ENCODE measurements at regions not wholly inside any gene's neighbourhood (a gene's known extent, or its start where the extent isn't known, plus 50 kb on each side); places are given as distances from the start of the nearest gene placed in this dataset.
"Not testable (repeated sequence)": the region's sequence is repeated elsewhere in the genome, so short reads cannot be mapped to it uniquely, and the experiment has no call there.

DNA sequence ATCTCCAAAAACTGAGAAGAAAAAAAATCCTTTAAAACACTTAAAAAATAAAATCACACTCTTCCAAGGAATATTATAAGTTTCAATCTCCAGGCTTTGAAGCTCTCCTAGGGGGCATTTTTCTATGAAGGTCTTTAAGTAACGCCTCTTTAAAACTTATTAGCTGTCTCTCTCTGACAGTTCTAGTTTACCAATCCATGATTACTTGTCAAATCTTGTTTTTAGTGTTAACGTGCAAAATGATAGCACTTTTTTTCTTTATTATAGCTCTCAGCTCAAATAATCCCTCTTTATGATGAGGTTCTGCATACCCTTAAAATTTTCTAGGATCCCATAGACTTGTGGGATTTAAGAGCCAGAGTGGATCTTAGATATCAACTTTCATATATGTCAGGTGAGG is 369.0 kb downstream of the DOK5 start:
- no peak for DNase-seq (ENCODE audit: low read depth)

DNA sequence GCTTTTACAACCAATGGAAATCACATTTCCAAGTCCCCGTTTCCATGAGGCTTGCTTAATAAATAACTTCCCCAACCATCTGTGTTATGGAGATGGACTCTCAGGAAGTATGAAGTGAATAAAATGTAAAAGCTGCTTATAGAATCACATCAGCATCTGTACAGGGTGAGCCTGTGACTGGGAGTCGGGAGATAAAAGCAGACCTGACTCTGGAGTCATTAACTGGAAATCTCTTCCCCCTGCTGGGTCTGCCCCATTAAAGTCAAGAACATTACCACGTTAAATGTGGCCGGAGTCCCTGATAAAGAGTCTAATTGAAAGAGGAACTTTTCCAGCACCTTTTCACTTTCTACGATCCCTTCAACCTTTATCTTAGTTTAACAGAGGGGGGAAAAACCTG is 368.5 kb downstream of the DOK5 start:
- DNase-seq (ENCODE audit: low read depth), result no peak

DNA sequence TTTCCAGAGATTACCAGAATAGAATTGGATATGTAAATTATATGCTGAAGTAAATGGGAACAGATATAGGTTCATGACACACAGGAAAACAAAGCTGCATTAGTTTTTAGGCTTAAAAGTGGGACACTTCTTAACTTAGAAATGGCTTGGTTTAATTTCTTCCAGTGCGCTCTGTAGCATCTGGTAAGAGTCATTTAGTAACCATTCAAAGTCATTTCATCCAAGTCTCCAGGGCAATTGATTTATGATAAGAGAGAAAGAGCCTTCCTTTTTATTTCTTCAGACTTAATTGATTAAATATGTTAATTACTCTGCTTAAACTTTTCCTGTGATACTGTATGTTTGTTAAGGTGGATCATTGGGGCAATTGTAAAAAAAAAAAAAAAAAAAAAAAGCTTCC is 368.0 kb downstream of the DOK5 start:
- no peak for DNase-seq (ENCODE audit: low read depth)

GRCh38 chr20:54839224-54839623 is 363.8 kb downstream of the DOK5 start:
- no peak for DNase-seq (ENCODE audit: low read depth)

DNA sequence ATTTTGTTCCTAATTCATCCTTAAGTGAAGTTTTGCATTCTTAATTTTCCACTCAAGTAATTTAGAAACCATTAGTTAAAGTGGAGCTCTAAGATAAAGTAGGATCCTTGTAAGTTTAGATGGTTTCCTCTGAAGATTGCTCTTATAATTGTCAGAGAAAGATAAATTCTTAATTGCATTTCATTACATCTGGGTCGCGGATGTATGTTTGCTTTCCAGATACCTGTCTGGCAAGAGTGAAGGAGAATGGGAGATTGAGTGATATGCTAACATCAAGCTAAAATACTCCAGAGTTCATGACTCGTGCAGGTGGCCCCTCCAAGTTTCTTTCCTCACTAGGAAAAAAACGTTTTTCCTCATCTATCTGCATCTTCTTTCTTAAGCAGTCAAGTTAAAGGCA is 361.8 kb downstream of the DOK5 start:
- no peak for DNase-seq (ENCODE audit: low read depth)

DNA sequence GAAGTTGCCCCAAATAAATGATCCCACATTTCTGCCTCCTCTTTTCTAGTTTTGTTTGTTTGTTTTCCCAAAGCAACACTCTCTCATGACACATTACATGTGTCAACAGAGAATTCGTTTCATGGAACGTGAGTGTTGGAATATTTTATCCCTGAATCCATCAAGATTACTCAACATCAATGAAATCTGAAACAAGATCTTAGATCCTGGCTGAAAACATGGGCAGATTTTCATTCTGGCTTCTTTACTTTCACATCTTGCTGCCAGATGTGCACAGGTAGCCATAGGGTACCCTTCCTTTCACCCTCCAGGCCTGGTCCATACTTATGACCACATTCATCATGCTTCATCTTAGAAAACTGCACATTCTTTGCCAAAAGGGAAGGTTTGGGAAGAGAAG is 347.0 kb downstream of the DOK5 start:
- DNase-seq (ENCODE audit: low read depth), result no peak

DNA sequence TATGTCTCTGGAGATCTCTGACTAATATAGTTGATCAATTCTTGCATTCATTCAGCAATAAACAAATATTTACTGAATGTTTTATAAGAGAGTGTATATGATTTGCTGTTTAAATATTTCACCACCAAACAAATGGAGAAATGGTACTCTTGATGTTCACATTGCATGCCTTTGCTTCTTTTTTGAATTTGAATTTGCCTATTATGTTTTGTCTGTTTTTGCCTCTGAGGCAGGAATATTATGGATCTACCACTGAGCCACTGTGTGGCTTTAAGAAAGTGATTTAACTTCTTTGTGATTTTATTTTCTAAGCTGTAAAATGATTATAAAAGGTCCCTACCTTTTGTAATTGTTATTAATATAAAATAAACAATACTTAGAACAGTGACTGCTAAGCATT is 345.0 kb downstream of the DOK5 start:
- no peak for DNase-seq (ENCODE audit: low read depth)

- no peak for DNase-seq (ENCODE audit: low read depth)
Observed at GRCh38 chr20:54806462-54806861, 331.1 kb downstream of the DOK5 start.

- no peak for DNase-seq (ENCODE audit: low read depth)
Observed at GRCh38 chr20:54794874-54795273, 319.5 kb downstream of the DOK5 start.

DNA sequence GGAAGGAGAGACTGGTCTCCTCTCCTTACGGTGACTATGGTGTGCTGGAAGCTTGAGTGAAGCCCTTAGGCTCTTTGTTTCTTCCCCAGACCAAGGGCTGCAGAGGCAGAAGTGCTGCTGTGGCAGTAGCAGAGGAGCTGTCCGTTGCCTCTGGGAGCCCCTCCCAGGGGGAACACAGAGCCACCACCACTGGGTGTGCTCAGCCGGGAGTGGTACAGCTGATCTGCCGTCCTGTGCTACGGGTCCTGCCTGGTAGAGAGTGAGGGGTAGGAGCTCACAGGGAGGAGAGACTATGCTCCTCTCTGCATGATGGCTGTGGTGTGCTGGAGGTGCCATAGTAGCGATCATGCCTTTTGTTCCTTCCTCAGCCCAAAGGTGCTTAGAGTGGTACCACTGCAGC is 318.7 kb downstream of the DOK5 start:
- DNase-seq (ENCODE audit: low read depth), result no peak

DNA sequence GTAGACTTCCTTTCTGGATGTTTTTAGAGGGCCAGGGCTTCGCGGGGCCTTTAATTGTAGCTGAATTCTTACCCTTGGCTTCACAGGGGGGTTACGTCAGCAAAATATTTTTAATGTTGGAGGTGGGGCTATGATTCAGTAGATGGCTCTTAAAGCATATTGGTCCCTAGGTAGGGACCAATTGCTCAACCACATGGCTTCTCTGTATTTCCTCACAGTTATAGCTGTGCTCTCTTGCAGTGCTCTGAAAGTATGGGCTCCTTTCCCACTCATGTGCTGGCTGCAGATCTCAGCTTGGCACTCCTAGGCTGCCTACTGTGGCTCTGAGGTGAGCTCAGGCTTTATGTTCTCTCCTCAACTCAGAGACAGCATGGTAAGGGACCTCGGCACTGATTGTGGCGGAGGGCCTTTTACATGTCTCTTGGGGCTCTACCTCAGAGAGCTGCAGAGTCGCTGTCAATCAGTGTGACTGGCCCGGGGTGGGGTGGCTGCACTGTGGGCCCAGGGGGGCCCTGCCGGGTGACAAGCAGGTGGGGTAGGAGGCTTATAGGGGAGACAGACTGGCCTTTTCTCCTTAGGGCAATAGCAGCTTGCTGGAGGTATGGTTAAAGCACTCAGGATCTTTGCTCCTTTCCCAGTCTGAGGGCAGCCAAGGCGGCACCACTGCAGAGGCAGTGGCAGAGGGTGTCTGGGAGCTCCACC is 318.0 kb downstream of the DOK5 start:
- no peak for DNase-seq (ENCODE audit: low read depth)

DNA sequence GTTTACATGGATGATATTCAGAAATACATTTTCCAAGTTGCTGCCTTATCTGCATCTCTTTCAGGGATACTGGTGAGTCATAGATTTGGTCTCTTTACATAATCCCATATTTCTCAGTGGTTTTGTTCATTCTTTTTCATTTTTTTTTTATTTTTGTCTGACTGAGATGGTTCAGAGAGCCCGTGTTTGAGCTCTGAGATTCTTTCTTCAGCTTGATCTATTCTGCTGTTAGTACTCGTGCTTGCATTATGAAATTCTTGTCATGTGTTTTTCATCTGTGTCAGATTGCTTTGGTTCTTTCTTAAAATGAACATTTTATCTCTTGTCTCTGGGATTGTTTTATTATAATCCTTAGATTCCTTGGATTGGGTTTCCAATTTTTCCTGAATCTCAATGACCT is 317.3 kb downstream of the DOK5 start:
- DNase-seq (ENCODE audit: low read depth), result no peak

- DNase-seq (ENCODE audit: low read depth), result not testable (repeated sequence)
Observed at GRCh38 chr20:54788260-54788659, 312.9 kb downstream of the DOK5 start.

GRCh38 chr20:54782758-54783157 is 307.4 kb downstream of the DOK5 start:
- DNase-seq (ENCODE audit: low read depth), result not testable (repeated sequence)

GRCh38 chr20:54774426-54774825 is 299.0 kb downstream of the DOK5 start:
- DNase-seq (ENCODE audit: low read depth), result no peak

- no peak for DNase-seq (ENCODE audit: low read depth)
Observed at GRCh38 chr20:54773643-54774000, 298.2 kb downstream of the DOK5 start.

DNA sequence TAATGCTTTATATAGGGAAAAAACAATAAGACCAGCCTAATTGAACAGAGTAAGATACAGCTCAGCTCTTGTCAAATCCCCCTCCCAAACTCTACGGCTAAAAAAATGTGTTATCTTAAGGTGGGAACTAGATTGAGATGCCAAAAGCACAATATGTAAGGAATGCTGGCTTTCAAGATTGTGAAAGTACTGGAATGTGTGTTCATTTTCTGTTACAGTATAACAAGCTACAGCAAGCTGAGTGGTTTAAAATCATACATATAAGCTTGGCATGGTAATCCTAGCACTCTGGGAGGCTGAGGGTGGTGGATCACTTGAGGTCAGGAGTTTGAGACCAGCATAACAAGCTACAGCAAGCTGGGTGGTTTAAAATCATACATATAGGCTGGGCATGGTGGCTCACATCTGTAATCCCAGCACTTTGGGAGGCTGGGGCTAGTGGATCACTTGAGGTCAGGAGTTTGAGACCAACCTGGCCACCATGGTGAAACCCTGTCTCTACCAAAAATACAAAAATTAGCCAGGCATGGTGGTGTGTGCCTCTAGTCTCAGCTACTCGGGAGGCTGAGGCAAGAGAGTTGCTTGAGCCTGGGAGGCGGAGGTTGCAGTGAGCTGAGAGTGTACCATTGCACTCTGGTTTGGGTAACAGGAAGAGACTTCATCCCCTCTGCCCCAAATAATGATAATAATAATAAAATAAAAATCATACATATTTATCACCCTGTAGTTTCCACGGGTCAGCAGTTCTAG is 297.7 kb downstream of the DOK5 start:
- no peak for DNase-seq (ENCODE audit: low read depth)

- DNase-seq (ENCODE audit: low read depth), result no peak
Observed at GRCh38 chr20:54766483-54766882, 291.1 kb downstream of the DOK5 start.

- DNase-seq (ENCODE audit: low read depth), result no peak
Observed at GRCh38 chr20:54763366-54763765, 288.0 kb downstream of the DOK5 start.

DNA sequence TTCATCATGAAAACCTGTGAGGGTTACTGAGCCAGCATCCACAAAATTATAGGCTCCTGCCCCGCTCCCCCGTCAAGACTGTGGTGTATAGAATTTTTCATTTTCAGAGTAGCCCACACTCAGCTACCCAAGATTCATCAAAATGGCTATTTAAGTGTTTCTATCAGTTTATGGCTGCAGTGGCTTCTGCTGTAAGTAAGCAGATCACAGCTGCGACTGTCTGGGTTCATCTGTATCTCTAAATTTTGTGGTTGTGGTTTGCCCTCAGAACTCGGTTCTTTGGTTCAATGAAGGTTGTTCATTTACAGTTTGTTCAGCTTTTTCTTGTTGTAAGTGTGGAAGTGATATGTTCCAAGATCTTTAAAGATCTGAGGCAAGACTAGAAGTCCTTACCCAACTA is 284.2 kb downstream of the DOK5 start:
- DNase-seq (ENCODE audit: low read depth), result no peak

DNA sequence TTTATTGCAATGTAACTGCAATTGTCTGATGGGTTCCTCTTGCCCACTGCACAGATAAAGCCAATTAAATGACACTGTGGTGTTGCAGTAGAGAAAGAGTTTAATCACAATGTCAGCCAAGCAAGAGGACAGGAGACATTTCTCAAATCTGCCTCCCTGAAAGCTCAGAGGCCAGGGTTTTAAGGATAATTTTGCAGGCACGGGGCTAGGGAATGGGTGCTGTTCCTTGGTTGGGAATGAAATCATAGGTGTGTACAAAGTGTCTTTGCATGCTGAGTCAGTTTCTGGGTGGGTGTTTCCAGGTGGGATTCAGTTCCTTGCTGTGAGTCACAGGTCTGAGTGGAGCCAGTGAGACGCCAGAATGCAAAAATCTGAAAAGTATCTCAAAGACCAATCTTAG is 271.4 kb downstream of the DOK5 start:
- DNase-seq (ENCODE audit: low read depth), result no peak

- no peak for DNase-seq (ENCODE audit: low read depth)
Observed at GRCh38 chr20:54745780-54746179, 270.4 kb downstream of the DOK5 start.

- no peak for DNase-seq (ENCODE audit: low read depth)
Observed at GRCh38 chr20:54744097-54744496, 268.7 kb downstream of the DOK5 start.

DNA sequence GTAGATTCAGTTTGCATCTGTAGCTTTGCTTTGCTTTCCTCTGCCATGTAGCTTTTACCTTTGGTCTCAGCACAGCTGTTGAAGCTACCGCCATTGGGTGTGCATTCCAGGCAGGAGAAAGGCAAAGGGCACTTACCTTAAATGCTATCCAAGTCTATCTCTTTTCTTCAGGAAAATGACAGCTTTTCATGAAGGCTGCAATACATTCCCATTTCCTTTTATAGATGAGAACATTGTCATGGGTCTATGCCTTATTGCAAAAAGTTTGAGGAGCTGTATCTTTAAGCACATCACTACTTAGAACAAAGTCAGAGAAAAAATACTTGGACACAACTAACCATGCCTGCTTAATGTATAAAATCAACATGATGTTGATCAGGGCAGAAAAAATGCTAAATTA is 266.8 kb downstream of the DOK5 start:
- DNase-seq (ENCODE audit: low read depth), result no peak

Measured in ELR (cell line).